Esophagus (tissue), 2 donors: ENCODE measurements at regions not wholly inside any gene's neighbourhood (a gene's known extent, or its start where the extent isn't known, plus 50 kb on each side); places are given as distances from the start of the nearest gene placed in this dataset.
"Not testable (repeated sequence)": the region's sequence is repeated elsewhere in the genome, so short reads cannot be mapped to it uniquely, and the experiment has no call there.

Experiments used
- H3K27ac ChIP-seq, 2 donors: one replicate each; pipeline ENCODE4 v1.5.1; 2013; ENCODE audit warnings: low read depth in 2 of 2, mild to moderate bottlenecking in 2 of 2, inconsistent platforms in 1 of 2, low read length in 1 of 2, moderate library complexity in 1 of 2
- H3K27me3 ChIP-seq, 2 donors: one replicate each; pipeline ENCODE4 v1.6.1; 2013; ENCODE audit warnings: low read length in 2 of 2, control low read depth in 1 of 2, mild to moderate bottlenecking in 1 of 2; ENCODE audit not compliant: insufficient read depth in 2 of 2, control insufficient read depth in 1 of 2
- H3K36me3 ChIP-seq, 2 donors: one replicate each; pipeline ENCODE4 v1.6.1; 2013; ENCODE audit warnings: low read length in 1 of 2; ENCODE audit not compliant: control insufficient read depth in 2 of 2, insufficient read depth in 2 of 2
- H3K4me1 ChIP-seq, 2 donors: one replicate each; pipeline ENCODE4 v1.6.1; 2013; ENCODE audit warnings: low read length in 1 of 2; ENCODE audit not compliant: control insufficient read depth in 2 of 2, insufficient read depth in 2 of 2
- H3K4me3 ChIP-seq, 2 donors: one replicate each; pipeline ENCODE4 v1.5.1; 2013; ENCODE audit warnings: low read length in 2 of 2, mild to moderate bottlenecking in 2 of 2, low read depth in 1 of 2, moderate library complexity in 1 of 2
- H3K9me3 ChIP-seq, 2 donors: one replicate each; pipeline ENCODE4 v1.6.1; 2013; ENCODE audit warnings: mild to moderate bottlenecking in 2 of 2, low read depth in 1 of 2, low read length in 1 of 2, moderate library complexity in 1 of 2; ENCODE audit not compliant: control insufficient read depth in 2 of 2, insufficient read depth in 1 of 2
- WGBS, 2 donors: extraction: QIAGEN DNeasy Blood & Tissue Kit; methylation state at CpG; one replicate each; pipeline ENCODE4 v1.1.7; 2013; 5-methylcytosine and 5-hydroxymethylcytosine counted together
- donor health status: healthy with polysubstance abuse.
- donor health status: Bipolar disorder and iron deficiency.

DNA sequence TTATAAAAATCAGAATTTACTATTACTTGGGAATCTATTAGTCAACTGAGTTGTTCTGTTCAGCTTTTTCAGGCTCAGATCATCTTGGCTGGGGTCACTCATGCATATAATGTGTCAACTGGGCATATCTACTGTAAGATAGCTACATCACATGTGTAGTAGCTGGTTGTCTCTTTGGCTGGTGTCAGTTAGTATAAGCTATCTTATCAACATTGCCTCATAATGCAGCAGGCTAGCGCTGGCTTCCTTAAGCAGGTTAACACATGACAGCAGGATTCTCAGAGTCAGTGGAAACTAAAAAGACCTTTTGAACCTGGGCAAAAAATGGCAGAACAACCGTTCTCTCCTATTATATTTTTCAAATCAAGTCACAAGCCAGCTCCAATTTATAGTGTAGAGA, 378.3 kb upstream of the PCDH10 start:
- H3K27me3 ChIP-seq, result no peaks in the 10 kb centered on the region
- H3K4me1 ChIP-seq, result no peaks in the 10 kb centered on the region
- H3K9me3 ChIP-seq, result no peaks in the 10 kb centered on the region
- WGBS, 2 donors, result 63 to 66% methylated on average over 2 of the region's 2 CpGs
- H3K36me3 ChIP-seq, result no peaks in the 10 kb centered on the region
- no peak overlapping the region for H3K4me3 ChIP-seq
- no peak overlapping the region for H3K27ac ChIP-seq

DNA sequence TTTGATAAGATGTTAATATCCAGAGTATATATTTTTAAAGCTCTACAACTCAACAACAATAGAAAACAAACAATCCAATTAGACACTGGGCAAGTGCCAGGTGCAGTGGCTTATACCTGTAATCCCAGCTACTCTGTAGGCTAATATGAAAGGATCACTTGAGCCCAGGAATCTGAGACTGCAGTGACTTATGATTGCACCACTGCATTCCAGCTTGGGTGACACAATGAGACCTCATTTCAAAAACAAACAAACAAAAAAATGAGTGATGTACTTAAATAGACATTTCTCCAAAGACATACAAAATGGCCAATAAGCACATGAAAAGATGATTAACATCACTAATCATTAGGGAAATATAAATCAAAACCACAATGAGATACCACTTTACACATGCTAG, 356.8 kb upstream of the PCDH10 start:
- no peaks in the 10 kb centered on the region for H3K36me3 ChIP-seq
- H3K27ac ChIP-seq, result no peak overlapping the region
- no peaks in the 10 kb centered on the region for H3K9me3 ChIP-seq
- H3K27me3 ChIP-seq, result no peaks in the 10 kb centered on the region
- no peaks in the 10 kb centered on the region for H3K4me1 ChIP-seq
- H3K4me3 ChIP-seq, result no peak overlapping the region

DNA sequence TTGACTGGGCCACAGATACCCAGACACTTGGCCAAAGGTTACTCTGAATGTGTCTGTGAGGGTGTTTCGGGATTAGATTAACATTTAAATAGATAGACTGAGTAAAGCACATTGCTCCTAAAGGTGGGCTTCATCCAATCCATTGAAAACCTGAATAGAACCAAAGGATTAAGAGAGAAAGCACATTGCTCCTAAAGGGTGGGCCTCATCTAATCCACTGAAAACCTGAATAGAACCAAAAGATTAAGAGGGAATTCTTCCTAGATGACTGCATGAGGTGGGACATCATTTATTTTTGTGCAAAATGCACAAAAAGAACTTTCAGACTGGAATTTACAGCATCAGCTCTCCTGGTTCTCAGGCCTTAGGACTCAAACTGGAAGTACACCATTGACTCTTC, 351.2 kb upstream of the PCDH10 start:
- H3K27me3 ChIP-seq, result no peaks in the 10 kb centered on the region
- H3K9me3 ChIP-seq, result no peaks in the 10 kb centered on the region
- H3K27ac ChIP-seq, result no peak overlapping the region
- no peaks in the 10 kb centered on the region for H3K36me3 ChIP-seq
- WGBS, 2 donors, result 66 to 79% methylated on average over 1 of the region's 1 CpG
- H3K4me3 ChIP-seq, result no peak overlapping the region
- H3K4me1 ChIP-seq, result no peaks in the 10 kb centered on the region

GRCh38 chr4:132809298-132810032, 339.6 kb upstream of the PCDH10 start:
- 69 to 72% methylated on average over 16 of the region's 16 CpGs for WGBS, 2 donors
- Histone ChIP-seq H3K9me3 (peaks cover 0 to 3% of the 10 kb centered on the region in 2 donors), H3K4me1 (no peaks in the 10 kb centered on the region), H3K27ac (no peak overlapping the region), H3K36me3 (no peaks in the 10 kb centered on the region), H3K4me3 (no peak overlapping the region), H3K27me3 (no peaks in the 10 kb centered on the region)

- H3K36me3 ChIP-seq, H3K9me3 ChIP-seq, H3K4me3 ChIP-seq, H3K27ac ChIP-seq, H3K4me1 ChIP-seq, H3K27me3 ChIP-seq: not testable (repeated sequence)
- 81% methylated on average over 2 of the region's 2 CpGs for WGBS, 2 donors
Measured at GRCh38 chr4:132813061-132813460, 336.0 kb upstream of the PCDH10 start.

DNA sequence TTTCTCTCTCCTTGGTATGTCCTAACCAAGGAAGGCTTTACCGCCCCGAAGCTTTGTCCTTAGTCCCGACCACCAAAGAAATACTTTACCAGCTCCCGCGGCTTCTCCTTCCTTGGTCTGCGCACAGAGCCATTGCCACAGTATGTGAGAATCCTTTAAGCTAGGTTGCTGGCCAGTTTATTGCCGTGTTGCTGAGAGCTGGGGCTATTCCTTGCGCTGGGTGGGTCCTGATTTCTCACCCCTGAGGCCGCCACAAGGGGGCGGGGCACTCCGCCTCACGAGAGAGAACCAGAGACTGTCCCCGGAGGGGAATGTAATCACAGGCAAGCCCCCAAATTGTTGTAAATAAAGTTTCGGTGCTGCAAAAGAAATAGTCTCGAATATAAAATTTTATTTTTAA, 331.0 kb upstream of the PCDH10 start:
- no peaks in the 10 kb centered on the region for H3K36me3 ChIP-seq
- no peaks in the 10 kb centered on the region for H3K27me3 ChIP-seq
- WGBS, 2 donors, result 76 to 80% methylated on average over 15 of the region's 15 CpGs
- no peaks in the 10 kb centered on the region for H3K4me1 ChIP-seq
- no peak overlapping the region for H3K4me3 ChIP-seq
- H3K9me3 ChIP-seq, result peaks cover 5 to 7% of the 10 kb centered on the region in 2 donors
- no peak overlapping the region for H3K27ac ChIP-seq

GRCh38 chr4:132823419-132823818, 325.7 kb upstream of the PCDH10 start:
- H3K27ac ChIP-seq, result no peak overlapping the region

DNA sequence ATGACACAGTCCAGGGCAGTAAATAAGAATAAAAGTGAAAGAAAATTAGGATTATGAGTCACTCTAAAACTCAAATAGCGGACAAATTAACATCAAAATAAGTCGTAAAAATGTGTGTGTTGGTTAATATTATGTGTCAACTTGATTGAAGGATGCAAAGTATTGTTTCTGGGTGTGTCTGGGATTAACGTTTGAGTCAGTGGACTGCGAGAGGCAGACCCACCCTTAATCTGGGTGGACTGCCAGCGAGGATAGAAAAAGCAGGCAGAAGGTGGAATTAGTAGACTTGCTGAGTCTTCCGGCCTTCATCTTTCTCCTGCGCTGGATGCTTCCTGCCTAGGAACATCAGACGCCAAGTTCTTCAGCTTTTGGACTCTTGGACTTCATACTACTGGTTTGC, 324.3 kb upstream of the PCDH10 start:
- H3K4me3 ChIP-seq, result no peak overlapping the region
- H3K9me3 ChIP-seq, result no peaks in the 10 kb centered on the region
- 85 to 86% methylated on average over 8 of the region's 8 CpGs for WGBS, 2 donors
- no peak overlapping the region for H3K27ac ChIP-seq
- H3K27me3 ChIP-seq, result no peaks in the 10 kb centered on the region
- no peaks in the 10 kb centered on the region for H3K4me1 ChIP-seq
- H3K36me3 ChIP-seq, result no peaks in the 10 kb centered on the region

More at GRCh38 chr4:132823419-132823818, 325.7 kb upstream of the PCDH10 start:
- WGBS, 2 donors, result 59 to 63% methylated on average over 1 of the region's 1 CpG
- no peak overlapping the region for H3K4me3 ChIP-seq
- no peaks in the 10 kb centered on the region for H3K9me3 ChIP-seq
- no peaks in the 10 kb centered on the region for H3K36me3 ChIP-seq
- H3K27me3 ChIP-seq, result no peaks in the 10 kb centered on the region
- no peaks in the 10 kb centered on the region for H3K4me1 ChIP-seq

DNA sequence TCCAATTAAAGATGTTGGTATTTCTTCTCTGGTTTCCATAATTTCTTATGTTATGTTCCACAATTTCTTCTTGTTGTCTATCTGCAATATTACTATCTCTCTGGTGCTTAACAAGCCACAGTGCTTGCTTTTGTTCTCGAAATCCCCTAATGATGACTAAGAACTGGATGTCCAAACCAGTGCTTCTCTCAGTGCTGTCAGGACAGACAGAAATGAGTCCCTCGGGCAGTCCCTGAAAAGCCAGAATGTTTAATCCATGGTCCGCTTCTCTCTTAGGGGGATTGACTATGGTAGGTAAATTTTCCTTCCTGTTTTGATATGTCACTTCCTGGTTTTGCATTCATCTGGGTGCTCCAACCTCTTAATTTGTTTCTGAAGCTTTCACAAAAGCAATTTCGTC, 321.6 kb upstream of the PCDH10 start:
- Histone ChIP-seq H3K27me3 (no peaks in the 10 kb centered on the region), H3K4me1 (no peaks in the 10 kb centered on the region), H3K36me3 (no peaks in the 10 kb centered on the region), H3K27ac (no peak overlapping the region), H3K4me3 (no peak overlapping the region), H3K9me3 (no peaks in the 10 kb centered on the region)
- 44 to 46% methylated on average over 4 of the region's 4 CpGs for WGBS, 2 donors

DNA sequence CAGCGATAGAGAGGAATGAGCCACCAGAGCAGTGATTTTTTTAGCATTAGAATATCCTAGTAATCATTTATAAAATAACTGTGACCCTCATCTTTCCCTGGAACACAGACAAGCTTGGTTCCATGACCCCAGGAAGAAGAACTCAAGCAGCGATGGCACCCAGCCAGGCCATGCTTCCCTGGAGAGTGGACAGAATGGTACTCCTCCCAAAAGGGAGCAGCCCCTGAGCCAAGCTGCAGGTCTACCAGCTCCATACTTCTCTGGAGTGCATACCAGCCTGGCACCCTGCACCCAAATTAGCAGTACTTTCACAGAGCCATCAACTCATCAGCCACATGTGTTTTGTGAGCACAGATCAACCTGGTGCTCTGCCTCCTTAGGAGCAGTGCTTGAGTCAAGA, 310.9 kb upstream of the PCDH10 start:
- H3K4me1 ChIP-seq, result no peaks in the 10 kb centered on the region
- H3K4me3 ChIP-seq, result no peak overlapping the region
- H3K27me3 ChIP-seq, result no peaks in the 10 kb centered on the region
- 85 to 93% methylated on average over 2 of the region's 2 CpGs for WGBS, 2 donors
- H3K36me3 ChIP-seq, result no peaks in the 10 kb centered on the region
- peaks cover 0 to 5% of the 10 kb centered on the region in 2 donors for H3K9me3 ChIP-seq
- H3K27ac ChIP-seq, result no peak overlapping the region
